ENCODE measurements at regions not wholly inside any gene's neighbourhood (a gene's known extent, or its start where the extent isn't known, plus 50 kb on each side); places are given as distances from the start of the nearest gene placed in this dataset.
"Not testable (repeated sequence)": the region's sequence is repeated elsewhere in the genome, so short reads cannot be mapped to it uniquely, and the experiment has no call there.

DNA sequence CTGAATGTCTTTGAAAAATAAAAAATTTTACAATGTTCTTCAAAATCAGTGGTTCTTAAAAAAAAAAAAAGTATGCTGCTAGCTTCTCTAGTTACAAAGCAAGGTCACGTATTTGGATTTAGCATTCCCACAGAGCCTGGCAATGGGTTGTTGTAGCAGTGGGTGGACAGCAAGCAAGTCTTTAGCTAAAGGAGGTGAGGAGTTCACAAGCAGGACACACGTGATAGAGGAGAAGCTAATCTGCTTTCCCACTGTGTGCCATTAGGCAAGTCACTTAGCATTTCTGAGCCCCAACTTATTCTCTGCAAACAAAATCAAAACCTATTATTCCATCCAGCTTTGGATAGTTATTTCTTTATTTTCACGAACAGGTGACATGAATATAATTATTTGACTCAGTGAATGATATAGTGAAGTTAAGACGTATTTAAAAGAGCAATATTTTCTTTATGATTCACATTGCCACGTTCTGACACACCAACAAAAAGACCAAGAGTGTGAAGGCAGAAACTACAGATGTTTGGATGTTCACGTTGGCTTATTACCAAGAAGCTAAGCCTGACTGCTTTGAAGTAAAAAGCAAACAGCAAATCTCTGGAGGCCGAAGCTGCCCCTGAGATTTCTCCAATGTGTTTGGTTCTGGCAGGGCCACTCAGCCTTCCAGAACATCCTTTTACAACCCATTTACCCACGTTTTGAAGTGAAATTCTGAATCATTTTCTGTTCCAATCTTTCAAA is 612.1 kb upstream of the CDH6 start:
- DNase-seq = no peak

DNA sequence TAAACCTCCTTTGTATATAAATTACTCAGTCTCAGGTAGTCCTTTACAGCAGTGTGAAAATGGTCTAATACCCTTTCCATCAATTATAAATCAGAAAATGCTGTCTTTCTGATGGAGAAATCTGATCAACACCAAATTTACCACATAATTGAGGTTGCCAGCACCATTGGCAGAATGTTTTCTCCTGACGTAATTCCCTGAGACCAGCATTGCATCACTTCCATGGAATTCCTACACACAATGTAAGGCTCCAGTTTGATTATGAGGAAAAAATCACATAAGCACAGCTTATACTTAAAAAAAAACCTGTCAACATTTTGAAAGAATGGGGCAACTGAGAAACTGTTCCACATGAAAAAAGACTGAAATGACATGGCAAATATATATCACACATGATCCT is 618.7 kb upstream of the CDH6 start:
- DNase-seq = no peak

DNA sequence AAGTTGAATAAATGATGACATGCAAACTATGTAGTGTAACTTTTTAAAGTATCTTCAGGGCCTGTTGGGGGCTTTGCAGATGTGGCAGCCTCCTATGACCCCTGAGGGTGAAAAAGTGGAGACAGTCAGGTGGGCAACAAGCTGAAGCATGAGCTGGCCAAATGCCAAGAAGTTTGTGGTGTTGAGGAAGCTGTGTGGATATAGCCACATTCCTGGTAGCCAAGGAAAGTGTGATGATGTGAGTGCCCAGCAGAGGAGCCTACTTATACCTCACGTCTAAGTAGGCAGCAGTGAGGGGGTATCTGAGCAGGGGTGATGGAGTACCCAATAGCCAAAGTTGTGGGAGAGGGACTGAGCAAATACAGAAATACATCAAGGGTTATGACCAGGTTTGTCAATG is 621.2 kb upstream of the CDH6 start:
- peak; percentile 1 for DNase-seq

DNA sequence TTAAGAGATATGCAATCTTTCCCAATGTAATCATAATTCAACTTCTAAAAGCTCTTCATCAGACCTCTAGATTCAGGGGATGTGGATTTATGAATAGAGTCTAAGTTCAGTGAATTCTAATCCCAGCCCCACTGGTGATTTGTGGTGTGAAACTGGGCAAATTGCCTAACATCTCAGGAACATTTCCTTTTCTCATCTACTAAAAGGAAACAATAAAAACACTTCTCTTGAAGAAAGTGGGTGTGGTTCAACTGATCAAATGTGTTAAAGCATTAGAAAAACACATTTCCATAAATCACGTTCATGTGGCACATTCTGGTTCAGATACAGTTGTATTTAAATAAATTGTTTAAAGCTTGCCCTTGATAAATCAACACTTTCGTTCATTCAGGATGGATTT is 631.7 kb upstream of the CDH6 start:
- DNase-seq = no peak

- no peak for DNase-seq
Measured at GRCh38 chr5:30551618-30552017, 641.9 kb upstream of the CDH6 start.

DNA sequence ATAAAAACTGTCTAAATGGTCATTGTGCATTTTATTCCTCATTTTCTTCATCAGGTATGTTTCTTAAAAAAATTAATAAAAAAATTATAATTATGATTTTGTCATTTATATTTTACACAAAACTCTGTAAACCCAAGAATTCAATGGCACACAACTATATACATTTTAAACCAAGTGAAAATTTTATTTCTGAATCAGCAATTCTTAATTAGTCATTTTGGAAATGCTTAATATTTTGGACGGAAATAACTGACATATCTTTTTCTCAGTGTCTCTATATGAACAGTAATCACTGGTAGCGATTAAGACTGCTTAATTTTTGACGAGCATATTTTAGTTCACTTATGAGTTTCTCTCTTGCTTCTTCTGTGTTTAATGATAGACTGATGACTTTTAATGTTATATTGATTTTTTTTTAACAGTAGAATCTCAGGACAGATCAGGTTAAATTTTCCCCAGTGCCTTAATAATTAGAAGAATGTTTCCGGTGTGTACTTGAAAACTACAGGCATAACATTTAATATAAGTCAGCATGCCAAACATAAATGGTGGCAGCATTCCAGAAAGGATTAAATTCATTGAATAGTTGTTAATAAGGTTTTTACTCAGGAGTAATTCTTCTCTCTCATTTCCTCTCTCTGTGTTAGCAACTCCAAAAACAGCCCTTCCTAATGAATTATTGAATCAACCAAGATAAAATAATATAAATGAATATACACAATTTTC is 644.7 kb upstream of the CDH6 start:
- no peak for DNase-seq

DNA sequence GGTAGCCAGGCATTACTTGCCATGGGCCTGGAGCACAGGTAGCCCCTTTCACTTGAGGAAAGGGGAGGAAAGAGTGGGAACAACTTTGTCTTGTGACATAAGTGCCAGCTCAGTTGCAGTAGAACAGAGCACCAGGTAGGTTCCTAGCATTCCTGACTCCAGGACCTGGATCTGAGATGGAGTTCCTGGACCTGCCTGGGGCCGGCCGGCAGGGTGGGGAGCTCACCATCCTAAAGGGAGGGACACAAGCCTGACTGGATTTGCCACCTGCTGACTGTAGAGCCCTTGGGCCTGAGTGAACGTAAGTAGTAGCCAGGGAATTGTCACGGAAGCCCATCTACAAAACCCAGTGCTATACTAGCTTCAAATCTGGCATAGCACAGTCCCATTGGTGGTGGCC is 653.3 kb upstream of the CDH6 start:
- no peak for DNase-seq

DNA sequence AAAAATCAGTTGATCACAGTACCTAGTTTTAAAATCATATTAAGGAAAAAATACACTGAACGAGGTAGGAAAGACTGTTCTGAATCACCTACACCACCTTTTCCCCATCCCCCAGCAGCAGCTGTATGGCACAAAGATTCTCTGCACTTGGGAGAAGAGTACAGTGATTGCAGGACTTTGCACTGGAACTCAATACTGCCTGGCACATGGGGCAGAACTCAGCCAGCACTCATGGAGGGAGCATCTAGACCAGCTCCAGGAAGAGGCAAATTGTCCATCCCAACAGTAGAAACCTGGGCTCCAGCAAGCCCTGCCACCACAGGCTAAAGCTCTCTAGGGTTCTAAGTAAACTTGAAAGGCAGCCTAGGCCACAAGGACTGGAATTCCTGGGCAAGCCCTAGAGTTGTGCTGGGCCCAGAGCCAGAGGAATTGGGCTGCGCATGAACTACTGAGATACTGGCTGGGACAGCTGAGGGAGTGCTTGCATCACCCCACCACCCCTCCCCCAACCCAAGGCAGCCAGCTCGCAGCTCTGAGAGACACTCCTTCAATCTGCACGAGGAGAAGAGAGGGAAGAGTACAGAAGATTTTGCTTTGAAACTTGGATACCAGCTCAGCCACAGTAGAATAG is 654.4 kb upstream of the CDH6 start:
- DNase-seq = no peak

DNA sequence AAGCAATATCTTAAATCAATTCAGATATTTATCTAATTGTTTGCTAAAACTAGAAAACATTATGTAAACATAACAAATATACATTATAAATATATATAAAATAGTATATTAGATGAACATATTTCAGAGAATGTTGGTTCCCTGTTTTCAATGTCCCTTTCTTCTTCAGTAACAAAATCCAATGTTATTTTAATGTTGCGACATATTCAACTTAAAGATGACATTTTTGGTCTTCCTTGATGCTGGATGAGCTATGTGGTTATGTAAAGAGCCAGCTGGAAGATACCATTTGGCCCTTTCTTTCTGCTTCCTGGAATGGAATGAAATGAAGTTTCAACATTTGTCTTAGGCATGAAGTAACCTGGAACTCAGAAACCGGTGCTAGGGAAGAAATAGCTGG is 668.1 kb upstream of the CDH6 start:
- DNase-seq = no peak

GRCh38 chr5:30524428-30524827 is 669.1 kb upstream of the CDH6 start:
- DNase-seq = no peak

GRCh38 chr5:30523061-30523460 is 670.4 kb upstream of the CDH6 start:
- no peak for DNase-seq

GRCh38 chr5:30505014-30505886 is 688.2 kb upstream of the CDH6 start:
- DNase-seq = no peak

DNA sequence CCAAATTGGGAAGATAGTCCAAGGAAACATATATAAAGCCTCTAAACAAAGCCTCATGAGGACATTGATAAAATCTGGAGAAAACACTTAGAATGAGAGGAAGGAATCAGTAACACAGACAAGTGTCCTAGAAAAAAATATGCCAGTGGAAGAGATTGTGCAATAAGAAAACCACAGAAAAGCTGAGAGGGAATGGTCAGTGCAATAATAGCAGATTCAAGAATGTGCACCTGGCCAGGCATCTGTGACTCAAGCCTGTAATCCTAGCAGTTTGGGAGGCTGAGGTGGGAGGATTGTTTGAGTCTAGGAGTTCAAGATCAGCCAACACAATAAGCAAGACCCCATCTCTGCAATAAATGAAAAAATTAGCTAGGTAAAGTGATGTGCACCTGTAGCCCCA is 691.2 kb upstream of the CDH6 start:
- no peak for DNase-seq

DNA sequence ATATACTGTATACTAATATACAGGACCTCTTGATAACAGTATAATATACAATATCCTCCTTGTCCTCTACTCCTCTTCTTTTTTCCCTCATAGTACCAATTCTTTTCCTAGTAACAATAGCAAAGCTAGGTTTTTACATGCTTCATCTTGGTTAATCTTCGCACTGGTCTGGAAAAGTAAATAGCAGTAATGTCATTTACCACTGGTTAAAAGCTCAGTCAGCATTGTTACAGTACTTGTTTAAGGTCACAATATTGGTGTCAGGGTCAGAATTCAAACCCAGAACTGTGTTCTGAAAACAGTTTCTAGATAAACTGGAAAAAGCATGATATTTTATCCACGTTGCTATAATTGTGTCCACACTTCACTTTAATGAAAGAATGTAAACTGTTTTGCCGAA is 692.4 kb upstream of the CDH6 start:
- DNase-seq = no peak

GRCh38 chr5:30500513-30500912 is 693.0 kb upstream of the CDH6 start:
- DNase-seq = no peak

GRCh38 chr5:30499402-30499801 is 694.1 kb upstream of the CDH6 start:
- no peak for DNase-seq

- no peak for DNase-seq
Measured at GRCh38 chr5:30498972-30499371, 694.5 kb upstream of the CDH6 start.

- DNase-seq = not testable (repeated sequence)
Measured at GRCh38 chr5:30498509-30498908, 695.0 kb upstream of the CDH6 start.

DNA sequence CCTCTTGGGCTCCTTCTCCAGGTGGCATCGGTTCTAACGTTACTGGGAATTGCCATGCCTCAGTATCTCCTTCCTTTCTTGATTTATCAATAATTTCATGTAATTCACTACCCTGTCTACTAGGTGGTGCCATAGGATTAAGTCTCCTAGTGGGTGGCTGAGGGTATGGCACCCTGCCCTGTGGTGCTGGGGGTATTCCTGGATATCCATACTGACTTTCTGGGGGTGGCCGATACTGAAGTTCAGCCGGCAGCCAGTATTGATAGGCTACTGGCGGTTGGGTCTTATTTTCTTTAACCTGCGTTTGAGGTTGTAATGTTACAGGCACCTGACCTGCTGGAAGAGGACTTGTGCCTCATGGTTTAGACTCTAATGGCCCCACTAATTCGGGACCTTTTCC is 699.4 kb upstream of the CDH6 start:
- not testable (repeated sequence) for DNase-seq

DNA sequence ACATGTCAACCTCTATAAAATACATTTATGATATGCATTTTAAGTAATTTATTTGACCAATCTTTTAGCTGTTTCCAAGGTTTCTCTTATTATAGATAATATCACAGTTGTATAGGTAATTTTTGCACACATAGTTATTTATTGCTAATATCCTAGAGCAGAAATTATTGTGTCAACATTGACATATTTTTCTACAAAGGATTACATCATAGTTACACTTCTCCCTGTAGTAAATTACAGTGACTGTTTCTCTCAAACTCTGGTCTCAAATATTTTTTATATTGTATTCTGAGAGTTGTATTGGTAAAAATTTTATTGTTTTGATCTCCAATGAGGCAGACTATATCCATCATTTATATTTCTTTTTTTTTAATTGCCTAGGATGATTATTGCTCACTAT is 714.4 kb upstream of the CDH6 start:
- no peak for DNase-seq

DNA sequence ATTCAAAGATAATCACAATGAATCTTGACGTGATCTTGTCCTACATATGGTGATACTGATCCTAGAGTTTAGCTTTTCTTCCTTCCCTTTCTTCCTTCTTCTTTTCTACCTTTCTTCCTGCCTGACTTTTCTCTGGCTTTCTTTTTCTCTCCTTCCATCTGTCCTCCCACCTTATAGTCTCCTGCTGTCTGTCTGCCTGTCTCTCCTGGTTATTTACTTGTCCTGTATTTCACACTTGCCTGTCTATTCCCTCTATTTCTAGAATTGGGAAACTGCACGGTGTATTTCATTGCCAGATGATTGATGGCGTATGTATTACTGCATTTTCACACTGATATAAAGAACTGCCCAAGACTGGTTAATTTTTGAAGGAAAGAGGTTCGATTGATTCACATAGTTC is 718.1 kb upstream of the CDH6 start:
- DNase-seq = no peak

DNA sequence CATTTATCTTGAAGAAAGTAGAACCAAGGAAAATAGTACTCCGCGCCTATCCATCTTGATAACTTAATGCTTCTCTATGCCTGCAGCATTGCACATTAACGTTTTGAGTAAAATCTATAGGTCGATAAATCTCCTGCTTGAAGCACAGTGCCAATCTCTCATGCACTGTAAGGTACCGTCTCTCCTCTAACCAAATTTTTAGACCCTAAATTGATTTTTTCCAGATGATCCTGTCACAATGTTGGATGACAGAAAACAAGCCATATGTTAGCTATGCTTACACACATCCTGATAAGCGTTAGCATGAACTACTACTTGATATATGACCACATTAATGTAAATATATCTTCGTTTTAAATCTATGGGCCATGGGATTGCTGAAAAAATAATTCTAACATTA is 723.8 kb upstream of the CDH6 start:
- DNase-seq = no peak

DNA sequence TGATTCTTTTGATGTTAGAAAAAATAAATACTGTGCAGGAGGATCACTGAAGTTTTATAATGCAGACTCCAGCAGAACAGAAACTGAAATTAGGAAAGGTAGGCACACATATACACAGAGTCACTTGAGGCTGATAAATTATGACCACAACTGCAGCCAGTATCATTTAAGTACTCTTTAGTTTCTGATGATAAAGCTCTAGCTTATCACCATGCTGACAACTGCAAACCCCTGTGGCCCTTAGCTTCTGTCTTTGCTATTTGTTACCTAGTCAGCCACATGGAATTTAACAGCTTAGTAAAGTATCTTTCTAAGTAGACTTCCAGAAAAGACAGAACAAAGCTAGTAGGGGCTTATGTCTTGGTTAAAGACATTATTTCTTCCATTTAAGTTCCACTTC is 734.8 kb upstream of the CDH6 start:
- no peak for DNase-seq
